GM23338 (cell line): ENCODE measurements at regions not wholly inside any gene's neighbourhood (a gene's known extent, or its start where the extent isn't known, plus 50 kb on each side); places are given as distances from the start of the nearest gene placed in this dataset.

Experiments used
- ATAC-seq: fragments of 200-7000 bp; cut with Tn5 transposase; 3 replicates; pipeline ENCODE4 v1.9.1; 2020
- DNase-seq: peaks from one replicate; pipeline ENCODE4 v3.0.0-alpha.2; 2015; ENCODE audit warnings: low spot score
- H2AFZ ChIP-seq: fragments of 200-600 bp; sonication (generic); 2 replicates; pipeline ENCODE4 v1.8.0; 2016; ENCODE audit warnings: antibody characterized with exemption, mild to moderate bottlenecking, moderate library complexity
- H3F3A ChIP-seq: fragments of 200-600 bp; sonication (generic); replicated peaks from 2 replicates; pipeline ENCODE4 v1.8.0; 2017; ENCODE audit warnings: antibody characterized with exemption, mixed run types, low read depth
- H3K27ac ChIP-seq: fragments of 200-600 bp; sonication (generic); 2 replicates; pipeline ENCODE4 v1.6.1; 2016; ENCODE audit warnings: low read depth
- H3K27me3 ChIP-seq: fragments of 200-600 bp; sonication (generic); 2 replicates; pipeline ENCODE4 v1.8.0; 2016; ENCODE audit warnings: mild to moderate bottlenecking, mixed run types, moderate library complexity; ENCODE audit not compliant: insufficient read depth
- H3K36me3 ChIP-seq: fragments of 200-600 bp; sonication (generic); 2 replicates; pipeline ENCODE4 v1.8.0; 2016; ENCODE audit warnings: mild to moderate bottlenecking; ENCODE audit not compliant: insufficient read depth
- H3K4me1 ChIP-seq: fragments of 200-600 bp; sonication (generic); 2 replicates; pipeline ENCODE4 v1.8.0; 2016; ENCODE audit warnings: mild to moderate bottlenecking, moderate library complexity; ENCODE audit not compliant: insufficient read depth
- H3K4me2 ChIP-seq: fragments of 200-600 bp; sonication (generic); 2 replicates; pipeline ENCODE4 v1.7.1; 2017; ENCODE audit warnings: mixed run types
- H3K4me3 ChIP-seq: fragments of 200-600 bp; sonication (generic); 2 replicates; pipeline ENCODE4 v1.6.1; 2016; ENCODE audit warnings: mixed run types
- H3K79me2 ChIP-seq: fragments of 200-600 bp; sonication (generic); replicated peaks from 2 replicates; pipeline ENCODE4 v1.8.0; 2017; ENCODE audit warnings: mild to moderate bottlenecking; ENCODE audit not compliant: insufficient read depth
- H3K9me2 ChIP-seq: fragments of 200-600 bp; sonication (generic); 2 replicates; pipeline ENCODE4 v1.8.0; 2017; ENCODE audit not compliant: insufficient read depth
- H4K20me1 ChIP-seq: fragments of 200-600 bp; sonication (generic); replicated peaks from 2 replicates; pipeline ENCODE4 v1.8.0; 2017; ENCODE audit warnings: mild to moderate bottlenecking; ENCODE audit not compliant: insufficient read depth
- H3K27ac Mint-ChIP-seq: 2 replicates; pipeline ENCODE4 v1.8.0; 2020; ENCODE audit warnings: inconsistent platforms, mild to moderate bottlenecking, moderate library complexity, mixed read lengths
- H3K27me3 Mint-ChIP-seq: 3 replicates; pipeline ENCODE4 v1.8.0; 2022; ENCODE audit warnings: low read depth, mild to moderate bottlenecking, moderate library complexity, mixed read lengths, inconsistent platforms; ENCODE audit not compliant: insufficient read depth, poor library complexity
- H3K36me3 Mint-ChIP-seq: 3 replicates; pipeline ENCODE4 v1.8.0; 2021; ENCODE audit warnings: low read depth, mild to moderate bottlenecking, inconsistent platforms, moderate library complexity, mixed read lengths
- H3K4me1 Mint-ChIP-seq: 3 replicates; pipeline ENCODE4 v1.8.0; 2020; ENCODE audit warnings: mild to moderate bottlenecking, inconsistent platforms, mixed read lengths
- H3K4me3 Mint-ChIP-seq: 3 replicates; pipeline ENCODE4 v1.8.0; 2021; ENCODE audit warnings: moderate library complexity, mild to moderate bottlenecking, inconsistent platforms, mixed read lengths
- H3K9me3 Mint-ChIP-seq: 3 replicates; pipeline ENCODE4 v1.8.0; 2020; ENCODE audit warnings: moderate library complexity, mild to moderate bottlenecking, inconsistent platforms, mixed read lengths
- CREB1 ChIP-seq: fragments of 250-450 bp; sonication (Bioruptor Pico); IDR thresholded peaks from 2 replicates; pipeline ENCODE4 v1.5.0; 2020; ENCODE audit warnings: low read depth, mild to moderate bottlenecking, moderate library complexity
- CTCF ChIP-seq, 2 experiments: fragments of 200-600 bp in 1 of 2; sonication (generic) in 1 of 2; conservative IDR thresholded peaks; 2 replicates each; pipeline versions ENCODE4 v1.5.1 to v1.6.1; 2016 to 2017; ENCODE audit warnings: antibody characterized with exemption in 2 of 2, low read depth in 2 of 2, mild to moderate bottlenecking in 2 of 2, moderate library complexity in 1 of 2
- ETS1 ChIP-seq: IDR thresholded peaks from 2 replicates; pipeline ENCODE4 v1.6.1; 2016; ENCODE audit warnings: antibody characterized with exemption
- EZH2 ChIP-seq: fragments of 200-600 bp; sonication (generic); IDR thresholded peaks from one replicate; pipeline ENCODE4 v1.8.0; 2017; ENCODE audit warnings: antibody characterized with exemption, mild to moderate bottlenecking, low read depth; ENCODE audit not compliant: unreplicated experiment
- EZH2phosphoT487 ChIP-seq: fragments of 200-600 bp; sonication (generic); IDR thresholded peaks from one replicate; pipeline ENCODE4 v1.8.1; 2018; ENCODE audit warnings: antibody characterized with exemption; ENCODE audit not compliant: unreplicated experiment
- JUNB ChIP-seq: IDR thresholded peaks from one replicate; pipeline ENCODE4 v1.6.1; 2016; ENCODE audit warnings: antibody characterized with exemption; ENCODE audit not compliant: unreplicated experiment
- NANOG ChIP-seq: IDR thresholded peaks from 2 replicates; pipeline ENCODE4 v1.6.1; 2016; ENCODE audit warnings: antibody characterized with exemption, borderline replicate concordance
- POLR2AphosphoS5 ChIP-seq: IDR thresholded peaks from 2 replicates; pipeline ENCODE4 v1.6.1; 2016; ENCODE audit warnings: antibody characterized with exemption, low read depth
- REST ChIP-seq: IDR thresholded peaks from one replicate; pipeline ENCODE4 v1.6.1; 2018; ENCODE audit warnings: antibody characterized with exemption; ENCODE audit not compliant: unreplicated experiment
- STAT1 ChIP-seq: IDR thresholded peaks from one replicate; pipeline ENCODE4 v1.6.1; 2016; ENCODE audit warnings: antibody characterized with exemption; ENCODE audit not compliant: unreplicated experiment
- ZNF114 ChIP-seq: fragments of 250-450 bp; sonication (Bioruptor Pico); IDR thresholded peaks from 2 replicates; pipeline ENCODE4 v1.5.0; 2020; ENCODE audit warnings: mild to moderate bottlenecking, moderate library complexity
- ZNF331 ChIP-seq: fragments of 250-450 bp; sonication (Bioruptor Pico); IDR thresholded peaks from 2 replicates; pipeline ENCODE4 v1.5.0; 2020; ENCODE audit warnings: low read depth, mild to moderate bottlenecking, moderate library complexity
- ZNF462 ChIP-seq: fragments of 250-450 bp; sonication (Bioruptor Pico); IDR thresholded peaks from 2 replicates; pipeline ENCODE4 v1.5.0; 2020; ENCODE audit warnings: mild to moderate bottlenecking, moderate library complexity

GRCh38 chr16:19945934-19946333 lies 61.3 kb upstream of the GPRC5B start:
- peaks cover 23% of the 10 kb centered on the region for H3K4me1 Mint-ChIP-seq
- H3K4me3 Mint-ChIP-seq, result no peak overlapping the region
- H3K4me2 ChIP-seq, result no peak overlapping the region
- H3K27me3 Mint-ChIP-seq, result peaks cover 13% of the 10 kb centered on the region
- H2AFZ ChIP-seq, result no peak overlapping the region
- H3K36me3 ChIP-seq, result no peaks in the 10 kb centered on the region
- no peak for ATAC-seq
- H3K9me3 Mint-ChIP-seq, result peaks cover 3% of the 10 kb centered on the region; the same call in 1 of the 3 replicates
- TF ChIP-seq STAT1 (no peak), REST (no peak), POLR2AphosphoS5 (no peak), CREB1 (CRISPR knock-in tag) (no peak), ZNF331 (CRISPR knock-in tag) (no peak), ZNF462 (CRISPR knock-in tag) (no peak), ZNF114 (no peak), EZH2 (no peak), NANOG (no peak), EZH2phosphoT487 (no peak), JUNB (no peak), CTCF (conservative IDR thresholded peaks at IDR 0.05; ENCODE audit: low read depth in 2 of 2) (no peak), ETS1 (no peak)
- DNase-seq, result no peak
- H3K4me1 ChIP-seq, result peaks cover 15% of the 10 kb centered on the region
- H4K20me1 ChIP-seq, result no peaks in the 10 kb centered on the region
- peaks cover 12% of the 10 kb centered on the region; the same call in 1 of the 2 replicates for H3K9me2 ChIP-seq
- H3K36me3 Mint-ChIP-seq, result no peaks in the 10 kb centered on the region
- H3K27ac ChIP-seq, result no peak overlapping the region
- H3K4me3 ChIP-seq, result no peak overlapping the region
- H3K27ac Mint-ChIP-seq, result no peak overlapping the region
- 0 out of 2 replicates have a peak, but pooled peaks cover 5% of the 10 kb centered on the region for H3F3A ChIP-seq
- no peaks in the 10 kb centered on the region for H3K79me2 ChIP-seq
- no peaks in the 10 kb centered on the region for H3K27me3 ChIP-seq
